NCI-H510A (cell line): ENCODE measurements at regions not wholly inside any gene's neighbourhood (a gene's known extent, or its start where the extent isn't known, plus 50 kb on each side); places are given as distances from the start of the nearest gene placed in this dataset.

ENCODE experiments used
- DNase-seq: peaks from one replicate; lab custom pipeline; 2025; lab: John Stamatoyannopoulos, UW

DNA sequence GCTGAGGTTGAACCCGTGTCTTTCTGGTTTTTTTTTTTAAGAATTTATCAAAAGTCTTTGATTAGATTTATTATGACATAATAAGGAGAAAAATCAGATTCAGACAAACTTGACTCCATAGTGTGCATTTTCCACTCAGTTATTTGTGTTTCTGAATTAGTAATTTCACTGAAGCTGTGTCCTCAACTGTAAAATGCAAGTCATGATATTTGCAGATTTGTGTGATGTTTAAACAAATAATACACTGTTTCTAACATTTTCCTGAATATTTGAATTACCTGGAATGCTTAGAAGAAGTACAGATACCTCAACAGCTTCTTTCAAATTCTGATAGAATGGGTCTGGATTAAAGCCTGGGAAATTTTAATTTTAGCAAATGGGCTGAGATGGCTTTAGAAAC is 1050.3 kb upstream of the MAP3K7 start:
- no peak for DNase-seq

DNA sequence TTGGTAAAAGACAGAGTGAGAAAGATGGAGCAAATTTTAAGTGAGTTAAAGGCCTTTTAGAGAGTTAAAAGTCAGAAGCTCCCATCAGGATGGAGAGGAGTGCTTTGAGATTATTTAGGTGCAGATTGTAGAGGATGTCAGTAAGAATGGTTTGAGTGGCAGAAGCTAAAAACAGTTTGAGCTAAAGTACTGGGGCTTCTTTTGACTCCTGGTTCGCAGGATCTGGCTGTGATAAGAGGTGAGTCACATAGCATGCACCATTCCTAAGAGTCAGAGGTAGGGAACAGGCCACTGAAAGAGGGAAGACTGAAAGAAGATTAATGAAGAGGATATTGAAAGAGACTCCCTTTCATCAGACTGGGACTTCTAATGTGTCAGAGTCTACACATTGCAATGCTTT is 1047.9 kb upstream of the MAP3K7 start:
- DNase-seq, result no peak

DNA sequence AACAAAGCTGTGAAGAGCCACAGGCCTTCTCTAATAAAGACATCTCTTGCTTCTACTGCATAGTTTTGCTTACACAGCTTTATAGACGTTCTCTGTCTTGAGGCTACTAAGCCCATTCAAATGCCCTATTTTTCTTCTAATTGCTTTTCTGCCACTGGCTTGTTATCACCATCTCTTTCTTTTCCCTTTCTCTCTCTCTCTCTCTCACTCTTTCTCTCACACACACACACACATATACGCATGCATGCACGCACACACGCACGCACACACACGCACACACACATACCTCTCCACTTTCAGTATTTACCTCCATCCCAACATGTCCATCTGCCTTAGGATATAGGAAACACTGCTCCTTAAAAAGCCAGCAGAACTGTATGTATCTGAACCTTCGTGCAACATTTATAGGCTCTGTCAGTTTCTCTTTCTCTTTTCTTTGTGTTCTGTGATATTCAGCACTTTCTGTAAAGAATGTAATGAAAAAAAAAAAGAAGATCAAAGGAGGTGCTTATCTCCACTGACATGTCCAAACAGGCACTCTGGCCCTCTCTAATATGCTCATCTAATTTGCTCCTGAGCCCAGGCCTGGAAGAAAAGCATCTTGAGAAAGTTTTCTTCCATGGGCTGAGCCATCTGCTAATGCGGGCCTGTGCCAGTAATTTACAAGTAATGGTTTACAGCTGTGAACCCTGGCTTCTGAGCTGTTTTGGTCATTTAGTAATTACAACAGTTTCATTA is 1046.7 kb upstream of the MAP3K7 start:
- DNase-seq, result no peak

DNA sequence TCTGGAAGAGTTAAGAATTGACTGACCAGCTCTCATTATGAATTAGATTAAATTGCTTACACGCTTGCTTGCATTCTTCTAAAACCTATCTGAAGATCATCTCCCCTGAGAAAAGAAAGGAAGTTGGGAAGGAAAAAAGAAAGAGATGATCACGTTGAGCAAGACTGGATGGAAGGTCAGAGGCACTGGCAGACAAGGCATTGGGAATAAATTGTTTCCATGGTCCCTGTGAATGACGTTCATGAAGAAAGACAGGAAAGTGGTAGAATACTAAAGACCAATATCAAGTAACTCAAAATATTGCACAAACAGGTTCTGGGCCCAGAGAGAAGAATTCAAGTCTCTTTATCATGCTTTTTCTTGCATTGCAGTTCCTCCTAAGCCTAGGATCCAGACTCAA is 1045.4 kb upstream of the MAP3K7 start:
- DNase-seq, result no peak

DNA sequence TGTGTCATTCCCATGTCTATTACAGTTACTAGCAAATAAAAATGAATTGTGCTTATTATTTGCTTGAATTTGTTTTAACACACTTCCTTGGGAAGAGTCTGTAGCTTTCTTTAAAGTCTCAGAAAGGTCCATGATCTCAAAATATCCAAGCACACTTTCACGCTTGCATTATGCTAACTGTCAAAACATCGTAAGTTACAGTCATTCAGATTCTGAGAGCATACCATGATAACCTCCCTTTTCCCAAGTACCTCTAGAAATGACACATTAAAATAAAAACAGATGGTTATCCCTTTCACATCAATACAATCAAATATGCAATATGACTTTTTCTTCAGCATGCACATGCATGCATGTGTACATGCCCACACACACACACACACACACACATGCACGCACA is 1044.4 kb upstream of the MAP3K7 start:
- DNase-seq, result no peak

DNA sequence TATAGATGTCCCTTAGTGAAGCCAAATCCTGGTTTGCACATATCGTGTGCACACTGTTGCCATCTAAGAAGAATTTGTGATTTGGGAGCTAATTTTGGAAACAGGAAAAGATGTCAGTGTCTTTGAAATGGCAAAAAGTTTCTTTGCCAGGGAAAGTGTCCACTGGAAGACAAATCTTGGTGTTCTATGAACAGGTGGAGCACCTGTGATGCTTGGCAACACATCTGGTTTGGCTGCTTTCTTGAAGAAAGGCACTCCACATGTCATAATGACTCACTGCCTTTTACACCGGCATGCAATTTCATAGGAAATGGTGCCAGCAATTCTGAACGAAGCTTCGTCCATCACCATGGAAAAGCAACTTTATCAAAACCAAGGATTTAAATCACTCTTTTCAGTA is 1040.0 kb upstream of the MAP3K7 start:
- DNase-seq, result no peak

DNA sequence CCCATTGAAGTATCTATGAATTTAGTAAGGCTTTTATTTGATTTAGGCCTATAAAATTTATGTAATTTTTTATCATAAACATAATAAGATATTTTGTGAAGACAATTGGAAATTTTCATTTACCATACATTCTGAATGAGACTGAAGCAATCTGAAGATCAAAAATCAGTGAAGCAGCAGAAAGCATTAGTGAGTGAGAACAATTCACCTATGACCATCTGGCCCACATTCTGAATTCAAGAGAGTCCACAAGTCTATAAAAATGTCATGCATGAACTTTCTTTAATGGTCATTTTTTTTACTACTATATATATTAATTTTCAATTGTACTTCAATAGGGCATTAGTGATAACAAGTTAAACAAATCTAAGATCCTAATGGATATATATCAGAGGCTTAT is 1026.6 kb upstream of the MAP3K7 start:
- no peak for DNase-seq

DNA sequence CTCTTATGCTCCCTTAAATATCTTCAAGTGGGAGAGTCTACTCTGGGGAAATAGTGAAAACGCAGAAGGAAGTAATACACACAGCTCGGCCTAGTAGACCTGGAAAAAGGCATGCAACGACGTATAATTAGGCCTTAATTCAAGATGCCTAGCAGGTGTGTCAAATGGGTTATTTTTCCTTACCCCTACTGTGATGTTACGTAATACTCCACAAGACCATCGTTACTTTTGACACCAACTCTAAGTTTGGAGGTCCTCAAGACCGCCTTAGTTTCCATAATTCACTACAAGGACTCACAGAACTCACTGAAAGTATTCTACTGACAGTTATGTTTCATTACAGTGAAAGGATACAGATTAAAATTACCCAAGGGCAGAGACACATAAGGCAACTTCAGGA is 1024.3 kb upstream of the MAP3K7 start:
- no peak for DNase-seq

DNA sequence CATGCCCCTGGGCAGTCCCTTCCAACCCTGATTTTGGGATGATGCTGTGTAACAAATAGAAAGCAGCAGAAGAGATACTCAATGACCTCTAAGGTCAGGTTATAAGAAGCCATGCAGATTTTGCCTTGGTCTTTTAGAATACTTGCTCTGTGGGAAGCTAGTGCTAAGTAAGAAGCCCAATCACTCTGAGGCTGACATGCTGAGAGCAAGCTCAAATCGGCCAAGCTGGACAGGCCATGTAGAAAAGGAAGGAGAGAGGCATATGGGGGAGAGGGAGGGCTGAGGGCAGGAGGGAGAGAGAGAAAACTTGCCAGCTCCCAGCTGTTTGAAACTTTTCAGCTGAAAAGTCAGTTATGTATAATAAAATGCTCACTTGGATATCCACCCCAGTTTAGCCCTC is 1021.6 kb upstream of the MAP3K7 start:
- DNase-seq, result no peak

DNA sequence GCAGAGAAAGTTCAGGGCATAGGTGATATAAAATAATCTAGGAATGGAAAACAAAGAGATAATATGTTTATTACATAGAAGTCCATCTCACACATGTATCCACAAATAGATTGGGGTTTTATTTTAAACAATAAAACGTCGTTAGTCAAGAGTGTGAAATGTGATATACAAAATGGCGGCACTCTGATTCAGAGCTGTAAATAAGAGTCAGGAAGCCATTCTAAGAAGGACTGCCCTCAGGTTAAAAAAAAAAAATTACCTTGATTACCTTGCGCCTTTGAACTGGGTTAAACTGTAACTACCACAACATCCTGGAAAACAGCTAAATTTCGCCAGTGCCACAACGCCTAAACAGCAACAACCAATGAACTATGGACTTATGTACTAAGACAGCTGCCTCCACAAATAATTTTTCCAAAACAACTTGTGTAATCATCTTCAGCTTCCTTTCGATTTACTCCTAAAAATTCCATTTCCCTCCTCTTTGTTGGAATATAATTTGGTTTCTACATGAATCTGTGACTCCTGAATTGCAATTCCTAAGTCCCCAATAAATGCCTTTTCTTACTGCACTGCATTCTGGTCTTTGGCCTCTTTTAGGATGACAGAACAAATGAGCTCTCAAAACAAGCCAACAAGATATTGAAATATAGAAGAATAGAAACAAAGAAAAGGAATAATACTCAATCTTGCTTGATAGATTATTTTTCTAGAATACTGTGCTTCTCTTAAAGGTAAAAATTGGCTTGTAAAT is 1019.5 kb upstream of the MAP3K7 start:
- DNase-seq, result no peak

DNA sequence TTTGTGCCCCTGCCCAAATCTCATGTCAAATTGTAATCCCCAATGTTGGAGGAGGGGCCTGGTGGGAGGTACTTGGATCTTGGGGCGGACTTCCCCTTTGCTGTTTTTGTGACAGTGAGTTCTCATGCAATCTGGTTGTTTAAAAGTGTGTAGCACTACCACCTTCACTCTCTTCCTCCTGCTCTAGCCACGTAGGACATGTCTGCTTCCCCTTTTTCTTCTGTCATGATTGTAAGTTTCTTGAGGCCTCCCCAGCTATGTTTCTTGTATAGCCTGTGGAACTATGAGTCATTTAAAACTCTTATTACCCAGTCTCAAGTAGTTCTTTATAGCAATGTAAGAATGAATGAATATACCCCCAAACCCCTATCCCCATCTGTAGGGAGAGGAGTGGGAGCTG is 1013.7 kb upstream of the MAP3K7 start:
- DNase-seq, result no peak

DNA sequence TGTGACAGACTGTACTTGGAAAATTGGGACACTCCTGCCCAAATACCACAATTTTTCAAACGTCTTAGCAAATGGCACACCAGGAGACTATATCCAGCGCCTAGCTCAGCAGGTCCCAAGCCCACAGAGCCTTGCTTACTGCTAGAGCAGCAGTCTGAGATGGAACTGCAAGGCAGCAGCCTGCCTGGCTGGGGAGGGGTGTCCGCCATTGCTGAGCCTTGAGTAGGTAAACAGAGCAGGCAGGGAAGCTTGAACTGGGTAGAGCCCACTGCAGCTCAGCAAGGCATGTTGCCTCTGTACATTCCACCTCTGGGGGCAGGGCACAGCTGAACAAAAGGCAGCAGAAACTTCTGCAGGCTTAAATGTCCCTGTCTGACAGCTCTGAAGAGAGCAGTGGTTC is 1003.3 kb upstream of the MAP3K7 start:
- DNase-seq, result no peak

DNA sequence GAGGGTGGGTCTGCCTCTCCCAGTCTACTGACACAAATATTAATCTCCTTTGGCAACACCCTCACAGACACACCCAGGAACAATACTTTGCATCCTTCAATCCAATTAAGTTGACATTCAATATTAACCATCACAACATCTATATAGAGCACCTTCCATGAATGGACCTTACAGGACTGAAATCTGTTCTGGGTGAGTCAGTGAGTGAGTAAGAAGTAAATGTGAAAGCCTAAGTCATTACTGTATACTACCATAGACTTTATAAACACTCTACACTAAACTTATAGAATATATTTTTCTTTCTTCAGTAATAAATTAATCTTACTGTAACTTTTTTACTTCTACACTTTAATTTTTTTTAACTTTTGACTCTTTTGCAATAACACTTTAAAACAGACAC is 993.8 kb upstream of the MAP3K7 start:
- no peak for DNase-seq

DNA sequence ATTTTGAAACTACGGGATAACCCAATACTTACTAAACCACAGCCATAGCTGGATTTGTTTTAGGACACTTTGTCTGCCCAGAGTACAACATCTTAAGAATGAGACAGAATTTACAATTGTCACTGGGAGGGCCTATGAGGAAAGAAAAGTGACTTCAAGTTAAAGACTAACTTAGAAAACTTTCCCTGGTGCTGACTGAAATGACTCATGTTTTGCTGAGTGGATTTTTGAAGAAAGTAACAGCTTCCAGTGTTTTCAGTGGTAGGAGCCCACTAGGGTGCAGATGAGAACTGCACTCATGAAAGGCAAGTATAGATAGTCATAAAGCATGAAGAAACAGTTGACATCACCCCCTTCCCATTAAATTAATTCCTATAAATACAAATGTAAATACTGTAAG is 988.2 kb upstream of the MAP3K7 start:
- no peak for DNase-seq

DNA sequence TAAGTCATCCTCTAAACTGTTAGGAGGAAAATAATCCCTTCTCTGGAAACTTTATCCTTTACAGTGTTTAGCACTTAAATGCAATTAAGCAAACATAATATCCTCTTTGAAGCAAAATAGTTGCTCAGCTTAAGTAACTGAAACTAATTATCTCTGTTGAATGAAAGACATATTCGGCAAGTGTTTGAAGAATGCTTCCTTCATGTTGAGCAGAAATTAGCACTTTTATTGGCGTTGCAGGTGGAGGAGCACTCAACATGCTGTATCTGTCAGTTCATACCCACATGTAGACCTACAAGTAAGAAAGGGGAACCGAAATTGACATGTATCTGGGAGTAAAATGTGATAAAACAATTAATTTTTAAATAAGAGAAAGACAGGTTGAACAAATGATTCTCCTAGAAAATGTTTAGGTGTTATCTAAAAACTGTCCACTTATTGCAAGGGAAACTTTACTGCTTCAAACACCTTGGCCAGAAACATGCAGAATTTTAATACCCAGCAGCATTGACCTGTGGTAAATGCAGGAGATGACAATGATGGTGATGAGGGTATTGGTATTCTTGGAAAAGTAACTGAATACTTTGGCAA is 987.0 kb upstream of the MAP3K7 start:
- no peak for DNase-seq

DNA sequence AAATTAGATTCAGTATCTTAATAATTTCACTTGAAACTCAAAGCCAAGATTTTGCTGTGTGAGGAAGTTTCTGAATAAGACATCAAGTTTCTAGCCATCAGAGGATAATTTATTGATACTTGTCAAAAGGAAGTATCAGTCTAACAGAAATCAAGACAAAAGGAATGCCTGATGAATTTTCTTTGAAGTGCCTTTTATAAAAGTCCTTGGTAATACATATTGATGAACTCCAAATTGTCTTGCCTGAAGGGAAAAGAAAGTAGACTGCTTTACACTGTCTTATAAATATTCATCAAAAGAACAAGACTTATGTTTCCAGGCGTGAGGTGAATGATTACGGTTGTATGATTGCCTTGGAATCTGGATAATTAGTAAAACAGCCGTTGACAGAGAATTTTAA is 986.0 kb upstream of the MAP3K7 start:
- no peak for DNase-seq

DNA sequence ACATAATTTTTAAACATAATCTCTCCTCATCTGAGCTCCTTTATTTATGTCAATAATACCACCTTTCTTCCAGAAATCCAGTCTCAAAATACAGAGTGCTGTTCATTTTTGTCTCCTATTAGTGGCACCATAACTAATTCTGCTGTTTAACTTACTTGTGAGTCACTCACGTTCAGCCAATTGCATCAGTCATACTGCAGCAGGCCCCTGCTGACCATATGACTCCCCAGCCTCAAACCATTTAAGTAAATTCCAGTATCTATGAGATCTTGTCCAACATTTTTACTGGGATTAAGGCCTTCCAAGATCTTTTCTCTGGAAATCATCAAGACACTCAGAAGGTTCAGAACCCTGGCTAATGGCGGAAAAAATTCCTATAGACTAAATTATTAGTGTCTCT is 982.2 kb upstream of the MAP3K7 start:
- DNase-seq, result no peak

DNA sequence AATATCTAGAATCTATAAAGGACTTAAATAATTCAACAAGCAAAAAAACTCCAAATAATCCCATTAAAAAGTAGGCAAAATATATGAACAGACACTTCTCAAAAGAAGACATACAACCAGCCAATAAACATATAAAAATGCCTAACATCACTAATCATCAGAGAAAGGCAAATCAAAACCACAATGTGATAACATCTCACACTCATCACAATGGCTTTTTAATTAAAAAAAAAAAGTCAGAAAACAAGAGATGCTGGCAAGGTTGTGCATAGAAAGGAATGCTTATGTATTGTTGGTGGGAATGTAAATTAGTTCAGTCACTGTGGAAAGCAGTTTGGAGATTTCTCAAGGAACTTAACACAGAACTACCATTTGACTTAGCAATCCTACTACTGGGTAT is 979.6 kb upstream of the MAP3K7 start:
- DNase-seq, result no peak

DNA sequence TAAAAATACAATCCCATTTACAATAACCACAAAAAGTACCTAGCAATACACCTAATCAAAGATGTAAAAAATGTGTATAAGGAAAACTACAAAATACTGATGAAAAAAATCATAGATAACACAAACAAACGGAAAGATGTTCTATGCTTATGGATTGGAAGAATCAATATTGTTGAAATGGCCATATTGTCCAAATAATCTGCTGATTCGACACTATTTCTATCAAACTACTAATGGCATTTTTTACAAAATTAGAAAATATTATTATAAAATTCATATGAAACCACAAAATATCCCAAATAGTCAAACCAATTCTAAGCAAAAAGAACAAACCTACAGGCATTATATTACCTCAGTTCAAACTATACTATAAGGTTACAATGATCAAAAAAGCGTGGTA is 978.3 kb upstream of the MAP3K7 start:
- no peak for DNase-seq

DNA sequence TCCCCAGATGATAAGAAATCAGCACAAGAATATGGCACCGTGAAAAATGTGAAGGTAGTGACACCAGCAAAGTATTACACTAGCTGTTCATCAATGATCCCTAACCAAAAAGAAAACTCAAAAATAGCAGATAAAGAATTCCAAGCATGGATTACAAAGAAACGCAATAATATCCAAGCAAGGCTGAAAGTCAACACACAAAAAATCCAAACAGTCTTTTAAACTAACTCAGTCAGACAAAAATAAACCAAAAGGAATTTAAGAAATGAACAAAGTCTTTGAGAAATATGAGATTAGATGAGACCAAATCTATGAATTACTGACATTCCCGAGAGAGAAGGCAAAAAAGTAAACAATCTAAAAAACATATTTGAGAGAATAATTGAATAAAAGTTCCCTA is 976.1 kb upstream of the MAP3K7 start:
- no peak for DNase-seq

DNA sequence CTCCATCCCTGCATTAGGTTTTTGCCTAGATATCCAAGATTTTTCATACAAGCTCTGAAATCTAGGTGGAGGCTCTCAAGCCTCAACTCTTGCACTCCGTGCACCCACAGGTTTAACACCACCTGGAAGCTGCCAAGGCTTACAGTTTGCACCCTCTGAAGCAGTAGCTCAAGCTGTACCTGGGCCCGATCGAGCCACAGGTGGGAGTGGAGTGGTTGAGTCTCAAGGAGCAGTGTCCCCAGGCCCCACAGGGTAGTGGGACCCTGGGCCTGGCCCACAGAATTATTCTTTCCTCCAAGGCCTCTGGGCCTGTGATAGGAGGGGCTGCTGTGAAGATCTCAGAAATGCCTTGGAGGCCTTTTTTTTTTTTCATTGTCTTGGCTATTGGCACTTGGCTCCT is 973.5 kb upstream of the MAP3K7 start:
- DNase-seq, result no peak

DNA sequence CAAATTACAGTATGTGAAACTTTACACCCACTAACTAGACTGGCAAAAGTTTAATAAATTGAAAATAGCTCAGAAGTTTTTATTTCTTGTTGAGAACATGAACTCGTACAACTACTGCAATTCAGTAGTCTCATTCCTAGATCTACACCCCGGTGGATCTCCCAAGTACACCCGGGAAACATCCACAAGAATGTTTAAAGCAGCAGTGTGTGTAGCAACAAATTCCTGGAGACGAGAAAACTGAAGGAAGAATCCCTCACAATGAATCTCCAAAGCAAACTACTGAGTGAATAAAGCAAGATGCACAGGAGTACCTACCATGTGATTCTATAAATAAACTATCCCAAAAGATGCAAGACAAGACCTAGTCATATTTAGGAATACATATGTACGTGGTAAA is 954.0 kb upstream of the MAP3K7 start:
- DNase-seq, result no peak

DNA sequence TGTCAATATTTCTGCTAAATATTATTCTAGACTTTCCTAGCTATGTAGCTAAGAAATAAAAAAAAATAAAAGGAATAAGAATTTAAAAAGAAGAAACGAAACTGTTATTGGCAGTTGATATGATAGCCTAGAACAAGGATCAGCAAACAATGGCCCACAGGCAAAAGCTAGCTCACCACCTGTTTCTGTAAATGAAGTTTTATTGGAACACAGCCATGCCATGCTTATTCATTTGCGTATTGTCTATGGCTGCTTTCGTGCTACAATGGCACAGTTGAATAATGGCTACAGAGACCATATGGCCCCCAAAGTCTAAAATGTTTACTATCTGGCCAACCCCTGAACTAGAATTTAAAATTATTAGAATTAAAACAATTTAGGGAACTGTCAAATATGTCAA is 952.6 kb upstream of the MAP3K7 start:
- DNase-seq, result no peak

DNA sequence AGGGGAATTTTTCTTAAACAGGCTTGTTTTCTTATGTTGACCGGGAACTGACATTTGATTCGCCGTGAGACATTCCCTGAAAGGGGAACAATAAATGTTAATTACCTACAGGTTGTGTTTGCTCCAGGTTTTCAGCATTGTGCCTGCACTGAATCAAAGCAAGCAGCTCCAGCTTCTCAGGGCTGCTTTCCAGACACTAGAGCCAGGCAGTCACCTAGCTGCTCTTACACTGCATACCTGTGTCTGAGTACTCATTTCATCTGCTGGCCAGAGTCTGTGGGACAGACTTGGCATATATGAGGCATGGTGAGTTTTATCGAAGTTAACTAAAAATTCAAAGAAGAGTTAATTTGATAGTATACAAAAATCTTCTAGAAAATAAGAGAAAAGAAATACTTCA is 951.8 kb upstream of the MAP3K7 start:
- DNase-seq, result no peak
